SHP77 treated with DMSO at 0.1 percent for 48 hours (cell line): ENCODE measurements at regions not wholly inside any gene's neighbourhood (a gene's known extent, or its start where the extent isn't known, plus 50 kb on each side); places are given as distances from the start of the nearest gene placed in this dataset.

Experiments
- DNase-seq: peaks from one replicate; lab custom pipeline; 2025; lab: John Stamatoyannopoulos, UW

DNA sequence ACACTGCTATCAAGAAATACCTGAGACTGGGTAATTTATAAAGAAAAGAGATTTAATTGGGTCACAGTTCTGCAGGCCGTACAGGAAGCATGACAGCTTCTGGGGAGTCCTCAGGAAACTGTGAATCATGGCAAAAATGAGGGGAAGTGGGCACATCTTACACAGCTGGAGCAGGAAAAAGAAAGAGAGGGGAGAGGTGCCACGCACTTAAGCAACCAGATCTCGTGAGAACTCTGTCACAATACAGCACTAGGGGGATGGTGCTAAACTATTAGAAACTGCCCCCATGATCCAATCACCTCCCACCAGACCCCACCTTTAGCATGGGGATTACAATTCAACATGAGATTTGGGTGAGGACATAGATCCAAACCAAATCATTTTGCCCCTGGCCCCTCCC, 105.5 kb upstream of the CPLX2 start:
- DNase-seq, result no peak

GRCh38 chr5:175766963-175767362, 104.4 kb upstream of the CPLX2 start:
- DNase-seq, result no peak

- DNase-seq, result no peak
Observed at GRCh38 chr5:175772747-175773533, 98.4 kb upstream of the CPLX2 start.

DNA sequence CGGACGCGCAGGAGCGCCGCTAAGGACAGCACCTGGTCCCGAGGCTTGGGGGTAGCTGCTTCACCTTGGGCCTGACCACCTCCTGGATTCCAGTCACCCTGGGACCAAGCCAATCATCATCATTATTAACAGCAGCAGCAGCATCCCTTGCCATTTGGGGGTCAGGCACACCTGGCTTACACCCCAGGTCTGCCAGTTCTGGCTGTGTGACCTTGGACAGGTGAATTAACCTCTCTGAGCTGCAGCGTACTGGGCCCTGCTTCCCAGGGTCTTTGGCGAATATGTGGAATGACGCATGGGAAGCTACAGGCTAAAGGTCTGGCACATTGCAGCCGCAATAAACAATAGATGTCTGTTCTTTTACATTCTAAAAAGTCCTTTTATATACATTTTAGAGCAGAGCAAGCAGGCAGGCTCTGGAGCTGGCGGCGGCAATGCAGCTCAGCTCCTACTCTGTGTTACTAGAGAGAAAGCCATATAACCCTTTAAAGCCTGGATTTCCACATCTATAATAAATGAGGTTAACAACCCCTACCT, 97.8 kb upstream of the CPLX2 start:
- no peak for DNase-seq

DNA sequence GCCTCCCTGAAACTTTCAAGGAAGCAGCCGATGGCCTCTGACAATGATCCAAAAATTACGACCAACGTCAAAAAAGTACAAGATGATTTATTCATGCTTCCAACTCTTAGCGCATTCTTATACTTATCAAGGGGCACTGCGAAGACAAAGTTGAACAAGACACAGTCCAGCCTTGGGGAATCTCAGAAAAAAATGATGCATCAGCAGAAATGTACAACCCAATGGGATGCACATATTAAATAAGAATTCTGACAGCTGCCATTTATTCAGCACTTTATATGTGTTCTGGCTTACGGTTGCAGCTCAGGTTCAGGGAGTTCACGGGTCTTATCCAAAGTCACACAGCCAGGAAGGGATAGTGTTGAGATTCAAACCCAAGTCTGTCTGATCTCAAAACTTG, 96.0 kb upstream of the CPLX2 start:
- no peak for DNase-seq

DNA sequence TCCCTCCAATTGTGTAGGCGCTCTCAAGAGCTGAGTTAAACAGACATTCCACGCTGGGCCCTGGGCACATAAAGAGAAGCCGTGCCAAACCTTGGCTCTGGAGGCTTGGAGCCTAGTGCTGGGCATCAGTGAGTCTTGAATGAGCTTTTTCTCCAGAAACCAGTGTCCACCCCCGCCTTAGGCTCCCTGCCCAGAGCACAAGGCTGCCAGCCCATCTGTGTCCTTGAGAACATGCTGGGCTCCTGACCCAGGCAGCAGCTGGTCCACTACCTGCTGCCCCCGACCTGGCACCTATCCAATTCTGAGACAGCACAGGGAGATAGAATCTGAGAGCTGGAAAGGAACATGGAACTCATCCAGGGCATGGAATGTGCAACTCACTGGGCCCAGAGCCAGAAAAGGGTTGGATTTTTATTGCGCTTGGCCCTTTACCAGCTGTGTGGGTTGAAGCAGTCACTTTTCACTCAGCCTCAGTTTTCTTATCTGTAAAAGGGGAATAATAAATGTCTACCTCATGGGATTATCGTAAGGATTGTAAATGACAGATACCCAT, 92.4 kb upstream of the CPLX2 start:
- peak; percentile 90 for DNase-seq

DNA sequence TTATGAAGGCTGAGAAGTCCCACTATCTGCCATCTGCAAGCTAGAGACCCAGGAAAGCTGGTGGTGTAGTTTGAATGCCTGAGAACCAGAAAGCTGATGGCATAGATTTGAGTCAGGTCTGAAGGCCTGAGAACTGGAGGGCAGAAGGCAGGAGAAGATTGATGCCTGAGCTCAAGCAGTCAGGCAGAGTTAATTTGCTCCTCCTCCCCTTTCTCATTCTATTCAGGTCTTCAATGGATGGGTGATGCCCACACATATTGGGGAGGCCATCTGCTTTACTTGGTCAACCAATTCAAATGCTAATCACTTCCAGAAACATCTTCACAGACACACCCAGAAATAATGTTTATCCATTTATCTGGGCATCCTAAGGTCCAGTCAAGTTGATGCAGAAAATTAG, 87.6 kb upstream of the CPLX2 start:
- no peak for DNase-seq

DNA sequence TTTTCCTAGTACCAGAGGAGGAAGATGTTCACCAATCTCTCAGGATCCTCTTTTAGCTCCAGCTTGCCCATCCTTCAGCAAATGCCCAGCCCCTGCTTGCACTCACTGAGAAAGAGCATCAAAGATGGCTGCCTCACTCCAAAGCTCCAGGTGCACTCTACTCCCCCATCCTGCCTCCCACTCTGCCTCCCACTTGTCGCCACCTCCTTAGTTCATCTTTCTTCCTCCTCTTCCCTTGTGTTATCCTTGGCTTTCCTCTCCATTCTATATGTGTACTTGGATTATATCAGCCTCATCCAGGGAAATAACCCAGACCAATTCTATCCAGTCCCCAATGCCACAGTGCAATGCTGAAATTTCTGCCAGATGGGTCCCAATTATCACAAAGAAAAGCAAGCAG, 87.1 kb upstream of the CPLX2 start:
- no peak for DNase-seq

DNA sequence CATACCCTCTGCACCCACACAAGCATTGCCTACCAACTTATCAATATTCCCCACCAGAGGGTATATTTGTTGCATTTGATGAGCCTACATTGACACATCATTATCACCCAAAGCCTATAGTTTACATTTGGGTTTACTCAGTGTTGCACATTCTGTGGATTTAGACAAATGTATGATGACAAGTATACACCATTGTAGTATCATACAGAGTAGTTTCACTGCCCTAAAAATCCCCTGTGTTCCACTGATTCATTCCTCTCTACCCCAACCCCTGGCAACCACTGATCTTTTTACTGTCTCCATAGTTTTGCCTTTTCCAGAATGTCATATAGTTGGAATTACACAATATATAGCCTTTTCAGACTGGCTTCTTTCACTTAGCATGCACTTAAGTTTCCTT, 85.7 kb upstream of the CPLX2 start:
- no peak for DNase-seq

DNA sequence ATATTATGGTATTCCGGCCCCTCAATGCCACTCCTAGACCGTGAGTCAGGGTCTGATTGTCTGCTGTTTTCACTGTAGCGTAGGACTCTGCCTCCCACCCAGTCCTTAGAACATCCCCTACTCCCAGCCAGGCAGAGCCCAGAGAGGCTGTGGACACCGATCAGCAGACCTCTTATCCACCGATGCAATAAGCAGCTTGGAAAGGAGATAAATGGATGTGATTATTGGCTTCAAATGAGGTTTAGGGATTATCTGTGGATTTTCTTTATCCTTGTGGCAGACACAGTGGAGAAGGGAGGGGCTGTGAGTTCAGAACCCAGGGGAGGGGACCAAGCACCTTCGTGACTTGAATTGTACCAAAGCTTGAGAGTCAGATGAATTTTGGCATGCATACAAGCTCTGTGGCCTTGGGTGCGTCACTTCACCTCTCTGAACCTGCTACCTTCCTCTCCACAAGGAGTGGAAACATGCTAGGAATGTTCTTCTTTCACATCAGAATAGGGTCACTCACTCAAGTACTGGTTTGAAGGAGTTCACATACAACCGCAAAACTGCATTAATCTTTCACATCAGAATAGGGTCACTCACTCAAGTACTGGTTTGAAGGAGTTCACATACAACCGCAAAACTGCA, 83.1 kb upstream of the CPLX2 start:
- DNase-seq, result no peak

GRCh38 chr5:175789670-175790069, 81.7 kb upstream of the CPLX2 start:
- DNase-seq, result no peak

DNA sequence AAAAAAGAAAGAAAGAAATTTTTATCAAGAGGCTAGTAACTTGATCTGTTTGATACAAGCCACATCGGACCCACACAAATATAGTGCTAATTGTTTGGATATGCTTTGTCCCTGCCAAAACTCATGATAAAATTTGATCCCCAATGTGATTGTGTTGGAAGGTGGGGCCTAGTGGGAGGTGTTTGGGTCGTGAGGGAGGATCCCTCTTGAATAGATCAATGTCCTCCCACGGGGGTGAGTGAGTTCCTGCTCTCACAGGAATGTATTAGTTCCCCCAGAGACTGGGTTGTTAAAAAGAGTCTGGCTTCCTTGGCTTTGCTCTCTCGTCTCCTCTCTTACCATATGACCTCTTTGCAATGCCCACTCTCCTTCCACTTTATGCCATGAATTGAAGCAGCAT, 80.6 kb upstream of the CPLX2 start:
- no peak for DNase-seq

GRCh38 chr5:175795959-175796358, 75.4 kb upstream of the CPLX2 start:
- no peak for DNase-seq

DNA sequence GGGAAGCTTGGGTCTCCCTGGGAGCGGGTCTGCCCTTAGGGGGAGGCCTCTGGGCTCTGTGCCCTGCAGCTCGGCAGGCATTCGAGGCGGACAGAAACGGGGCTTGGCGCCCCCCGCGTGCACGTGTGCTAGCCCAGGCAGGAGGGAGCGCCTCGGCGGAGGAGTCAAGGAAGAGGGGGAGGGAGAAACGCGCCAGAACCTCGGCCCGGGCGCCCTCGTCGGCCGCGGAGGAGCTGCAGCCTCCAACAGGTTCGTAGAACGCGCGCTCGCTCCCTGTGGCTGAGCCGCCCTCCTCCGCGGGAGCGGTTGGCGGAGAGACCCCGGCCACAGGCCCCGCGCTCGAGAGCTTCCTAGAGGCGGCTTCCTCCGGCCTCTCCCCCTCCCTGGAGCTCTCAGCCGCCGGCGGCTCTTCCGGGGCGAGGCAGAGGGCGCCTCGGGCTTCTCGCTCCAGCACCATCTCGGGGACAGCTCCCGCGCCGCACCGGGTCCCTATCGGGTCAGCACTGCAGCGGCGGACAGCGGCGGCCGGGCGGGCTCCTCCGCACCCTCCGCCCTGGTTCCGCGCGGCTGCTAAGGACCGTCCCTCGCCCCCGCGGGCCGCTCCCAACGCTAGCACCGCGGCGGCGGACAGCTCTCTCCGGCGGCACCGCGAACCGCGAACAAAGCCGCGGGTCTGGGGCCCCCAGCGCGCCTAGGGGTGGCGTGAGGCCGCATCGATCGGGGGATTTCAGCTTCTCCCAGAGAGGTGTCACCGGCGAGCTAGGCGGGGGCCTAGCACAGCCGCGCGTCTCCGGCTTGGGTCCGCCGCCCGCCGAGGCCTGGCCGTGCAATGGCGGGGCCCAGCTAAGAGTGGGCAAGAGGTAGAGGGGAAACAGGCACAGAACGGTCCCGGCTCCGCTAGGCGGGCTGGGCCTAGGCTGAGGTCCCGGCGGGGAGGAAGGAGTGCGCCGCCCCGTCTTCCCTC, 74.6 kb upstream of the CPLX2 start:
- no peak for DNase-seq

GRCh38 chr5:175797521-175798038, 73.8 kb upstream of the CPLX2 start:
- DNase-seq, result peak; percentile 93

DNA sequence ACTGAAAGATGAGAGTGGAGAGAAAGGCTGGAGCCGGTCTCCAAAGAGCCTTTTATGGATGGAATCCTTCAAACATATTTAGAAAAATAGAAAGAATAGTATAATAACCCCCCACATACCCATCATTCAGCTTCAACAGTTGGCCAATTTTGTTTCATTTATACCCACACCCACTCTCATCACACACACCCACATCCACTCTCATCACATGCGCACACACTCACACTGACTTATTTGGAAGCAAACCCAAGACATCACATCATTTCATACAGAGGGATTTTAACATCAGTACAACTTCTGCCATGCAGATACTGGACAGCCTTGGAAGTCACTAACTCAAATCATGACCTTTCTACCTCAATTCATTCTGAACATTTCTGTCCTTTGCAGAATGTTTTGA, 72.8 kb upstream of the CPLX2 start:
- no peak for DNase-seq

DNA sequence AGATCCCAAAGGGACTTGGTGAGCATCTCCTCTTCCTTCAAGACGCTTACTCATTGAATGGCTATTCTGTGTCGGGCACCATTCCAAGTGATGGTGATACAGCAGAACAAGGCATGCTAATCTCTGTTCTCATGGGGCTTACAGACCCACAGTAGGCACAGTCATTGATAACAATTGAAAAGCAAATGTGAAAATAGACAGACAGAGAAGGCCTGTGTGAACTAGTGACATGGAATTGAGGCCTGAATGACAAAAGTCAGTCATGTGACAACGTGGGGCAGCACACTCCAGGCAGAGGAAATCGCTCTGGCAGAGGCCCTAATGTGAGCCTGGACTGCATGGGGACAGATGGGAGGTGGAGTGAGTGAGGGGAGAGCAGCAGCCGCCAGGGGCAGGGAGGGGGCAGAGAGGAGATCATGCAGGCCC, 70.7 kb upstream of the CPLX2 start:
- no peak for DNase-seq

DNA sequence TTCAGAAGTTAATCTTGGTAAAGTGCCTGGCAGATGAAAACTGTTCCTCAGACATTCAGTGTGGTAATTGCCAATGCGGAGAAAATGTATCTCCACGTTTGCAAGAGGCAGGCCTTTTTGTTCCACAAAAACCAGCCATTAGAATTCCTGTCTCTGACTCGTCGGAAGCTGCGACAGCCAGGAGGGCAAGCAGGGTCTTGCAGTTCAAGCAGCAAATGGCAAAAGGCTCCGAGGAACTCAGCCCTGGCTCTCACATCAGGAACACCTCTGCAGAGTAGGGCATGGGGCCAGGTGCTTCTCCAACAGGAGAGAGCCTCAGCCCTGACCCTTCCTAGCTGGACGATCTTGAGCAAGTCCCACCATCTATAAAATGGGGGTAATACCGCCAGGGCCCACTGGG, 69.0 kb upstream of the CPLX2 start:
- no peak for DNase-seq

GRCh38 chr5:175803254-175803653, 68.1 kb upstream of the CPLX2 start:
- DNase-seq, result no peak

DNA sequence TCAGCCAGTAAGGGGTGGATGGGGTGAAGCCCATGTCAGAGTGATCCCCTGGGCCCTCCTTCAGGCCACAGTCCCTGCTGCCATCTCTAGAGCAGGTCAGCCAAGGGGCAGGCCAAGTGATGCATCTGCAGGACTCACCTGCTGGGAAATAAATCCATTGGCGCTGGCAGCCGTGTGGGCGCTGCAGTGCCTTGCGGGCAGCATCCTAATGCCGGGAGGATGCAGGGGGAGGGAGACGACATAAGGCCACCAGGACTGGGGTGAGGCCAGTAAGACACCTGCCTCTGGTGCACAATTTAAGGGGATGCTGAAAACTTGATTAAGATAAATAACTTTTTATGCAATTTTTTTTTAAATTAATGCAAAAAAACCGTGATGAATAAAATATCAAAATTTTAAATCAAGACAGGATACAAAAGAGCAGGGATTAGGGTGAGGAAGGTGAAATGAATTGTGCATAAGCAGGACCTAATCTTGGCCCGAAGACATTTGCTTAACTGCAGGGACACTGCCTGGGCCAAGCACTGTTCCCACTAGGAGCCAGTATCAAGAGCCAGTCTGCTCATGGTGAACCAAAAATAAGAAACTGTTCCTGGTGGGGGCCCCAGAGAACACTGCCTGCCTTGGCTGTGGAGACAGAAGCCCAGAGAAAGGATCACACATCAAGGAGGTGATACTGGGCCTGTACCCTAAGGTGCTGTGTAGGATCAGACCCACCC, 67.5 kb upstream of the CPLX2 start:
- DNase-seq, result no peak
